Fibroblast of upper back skin (primary cell): ENCODE measurements at regions not wholly inside any gene's neighbourhood (a gene's known extent, or its start where the extent isn't known, plus 50 kb on each side); places are given as distances from the start of the nearest gene placed in this dataset.

ENCODE experiments used
- DNase-seq: peaks from one replicate; pipeline ENCODE4 v3.0.0-alpha.2; 2013

- no peak for DNase-seq
Measured at GRCh38 chr2:103525756-103526155, 763.9 kb downstream of the TMEM182 start.

- no peak for DNase-seq
Measured at GRCh38 chr2:103526757-103527156, 764.9 kb downstream of the TMEM182 start.

GRCh38 chr2:103527278-103527677, 765.4 kb downstream of the TMEM182 start:
- DNase-seq = no peak

GRCh38 chr2:103529798-103530502, 768.1 kb downstream of the TMEM182 start:
- no peak for DNase-seq

- DNase-seq = no peak
Measured at GRCh38 chr2:103552775-103553174, 790.9 kb downstream of the TMEM182 start.

- no peak for DNase-seq
Measured at GRCh38 chr2:103594823-103595222, 833.0 kb downstream of the TMEM182 start.

GRCh38 chr2:103605071-103605780, 843.4 kb downstream of the TMEM182 start:
- no peak for DNase-seq

GRCh38 chr2:103615611-103616105, 853.8 kb downstream of the TMEM182 start:
- no peak for DNase-seq

- no peak for DNase-seq
Measured at GRCh38 chr2:103616891-103617290, 855.1 kb downstream of the TMEM182 start.

GRCh38 chr2:103618112-103618511, 856.3 kb downstream of the TMEM182 start:
- no peak for DNase-seq

- DNase-seq = no peak
Measured at GRCh38 chr2:103627301-103627700, 865.5 kb downstream of the TMEM182 start.

GRCh38 chr2:103638978-103639377, 877.1 kb downstream of the TMEM182 start:
- no peak for DNase-seq

- no peak for DNase-seq
Measured at GRCh38 chr2:103656558-103656957, 894.7 kb downstream of the TMEM182 start.

- no peak for DNase-seq
Measured at GRCh38 chr2:103660519-103660918, 898.7 kb downstream of the TMEM182 start.

GRCh38 chr2:103660947-103661346, 899.1 kb downstream of the TMEM182 start:
- no peak for DNase-seq

GRCh38 chr2:103664690-103665089, 902.9 kb downstream of the TMEM182 start:
- no peak for DNase-seq

- DNase-seq = no peak
Measured at GRCh38 chr2:103667335-103667884, 905.6 kb downstream of the TMEM182 start.

- DNase-seq = no peak
Measured at GRCh38 chr2:103669531-103669930, 907.7 kb downstream of the TMEM182 start.
